ENCODE measurements at regions not wholly inside any gene's neighbourhood (a gene's known extent, or its start where the extent isn't known, plus 50 kb on each side); places are given as distances from the start of the nearest gene placed in this dataset.

DNA sequence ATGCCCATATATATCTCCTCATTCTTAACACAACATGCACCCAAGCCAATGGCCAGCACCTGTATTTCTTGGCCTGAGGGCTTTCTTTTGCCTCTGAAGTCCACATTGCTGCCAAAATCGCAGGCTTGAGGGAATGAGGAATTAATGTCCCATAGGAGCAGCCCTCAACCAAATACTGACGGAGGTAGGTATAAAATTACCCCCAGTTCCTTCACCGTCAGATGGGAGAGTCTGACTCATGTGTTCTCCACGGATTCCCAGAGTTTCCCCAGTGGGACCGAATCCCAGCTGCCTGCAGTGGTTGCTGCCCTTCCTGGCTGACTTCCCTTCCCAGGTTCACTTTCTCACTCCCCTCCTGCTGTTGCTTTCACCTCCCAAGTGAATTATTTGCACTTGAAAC is 602.2 kb upstream of the NOX3 start:
- no peak for TF ChIP-seq GATA3 (IDR thresholded peaks at IDR 0.05; ENCODE audit: low read depth, low read length)
- TF ChIP-seq GATA2 (IDR thresholded peaks at IDR 0.05; ENCODE audit: low read depth, low read length) = no peak

DNA sequence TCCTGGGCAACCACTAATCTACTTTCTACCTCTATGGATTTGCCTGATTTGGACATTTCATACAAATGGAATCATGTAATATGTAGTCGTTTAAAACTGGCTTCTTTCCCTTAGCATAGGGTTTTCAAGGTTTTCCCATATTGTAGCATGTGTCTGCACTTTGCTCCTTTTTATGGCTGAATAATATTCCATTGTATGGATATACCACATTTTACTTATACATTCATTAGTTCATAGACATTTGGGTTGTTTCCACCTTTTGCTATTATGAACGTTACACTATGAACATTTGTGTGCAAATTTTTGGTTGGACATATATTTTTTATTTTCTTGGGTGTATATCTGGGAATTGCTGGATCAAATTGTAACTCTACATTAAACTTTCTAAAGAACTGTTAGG is 600.4 kb upstream of the NOX3 start:
- no peak for TF ChIP-seq GATA3 (IDR thresholded peaks at IDR 0.05; ENCODE audit: low read depth, low read length)
- TF ChIP-seq GATA2 (IDR thresholded peaks at IDR 0.05; ENCODE audit: low read depth, low read length) = no peak

DNA sequence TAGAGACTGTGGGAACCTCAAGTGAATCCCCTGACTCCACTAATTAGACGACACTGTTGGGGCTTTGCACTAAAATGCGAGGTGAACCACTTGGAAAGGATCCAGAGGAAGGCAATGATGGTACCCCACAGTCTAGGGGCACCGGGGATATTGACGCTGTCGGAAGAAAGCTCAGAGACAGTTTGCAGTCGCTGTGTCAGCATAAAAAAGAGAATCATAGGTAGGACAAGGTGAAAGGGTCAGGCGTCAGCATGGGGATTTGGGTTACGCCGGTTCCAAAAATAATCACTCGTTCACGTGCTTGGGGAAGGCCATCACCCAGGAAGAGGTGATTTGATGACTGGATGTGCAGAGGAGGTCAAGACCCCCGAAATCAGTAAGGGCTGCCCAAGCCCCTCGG is 598.0 kb upstream of the NOX3 start:
- TF ChIP-seq GATA3 (IDR thresholded peaks at IDR 0.05; ENCODE audit: low read depth, low read length) = no peak
- no peak for TF ChIP-seq GATA2 (IDR thresholded peaks at IDR 0.05; ENCODE audit: low read depth, low read length)

DNA sequence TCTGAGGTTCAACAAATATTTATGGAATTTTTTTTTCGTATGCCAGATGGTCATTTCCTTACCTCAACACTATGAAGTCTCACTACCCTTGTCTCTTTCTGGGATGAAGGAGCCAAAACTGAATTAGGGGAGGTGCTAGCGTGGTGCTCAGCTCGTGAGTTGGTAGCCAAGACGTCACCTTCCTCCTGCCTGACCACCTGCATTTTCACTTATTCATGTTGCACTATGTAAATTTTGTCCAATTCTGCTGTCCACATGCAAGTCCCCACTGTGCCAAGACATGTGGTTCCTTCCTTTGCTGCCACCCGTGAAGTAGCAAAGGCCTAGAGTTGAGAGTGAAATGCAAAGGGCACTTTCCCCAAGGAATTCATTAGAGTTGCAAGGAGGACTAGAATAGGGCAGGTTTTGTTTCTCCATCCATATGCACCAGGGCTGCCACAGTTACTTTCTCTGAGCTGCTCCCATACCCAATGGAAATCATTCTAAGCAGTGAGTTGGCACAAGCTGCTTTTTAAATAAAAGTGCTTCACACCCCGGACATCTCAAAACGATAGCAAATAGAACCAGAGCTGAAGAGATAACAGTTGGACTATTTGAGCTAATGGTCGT is 591.3 kb upstream of the NOX3 start:
- no peak for TF ChIP-seq GATA3 (IDR thresholded peaks at IDR 0.05; ENCODE audit: low read depth, low read length)
- no peak for TF ChIP-seq GATA2 (IDR thresholded peaks at IDR 0.05; ENCODE audit: low read depth, low read length)

DNA sequence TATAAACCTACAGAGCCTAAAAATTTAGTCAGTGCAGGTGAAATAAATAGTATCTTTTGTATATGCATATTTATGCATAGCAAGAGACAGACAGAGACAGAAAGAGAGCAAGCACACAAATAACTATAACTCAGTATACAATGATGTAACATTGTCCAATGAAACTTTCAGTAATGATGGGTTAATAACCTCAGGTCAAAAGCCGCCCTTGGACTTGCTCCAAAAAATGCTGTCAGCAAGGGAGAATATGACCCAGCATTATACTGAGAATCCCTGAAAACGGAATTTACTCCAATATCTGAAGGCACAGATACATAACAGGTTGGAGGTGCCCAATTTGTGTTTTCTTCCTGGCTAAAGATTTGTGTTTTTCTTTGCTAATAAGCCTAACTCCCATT is 590.6 kb upstream of the NOX3 start:
- TF ChIP-seq GATA3 (IDR thresholded peaks at IDR 0.05; ENCODE audit: low read depth, low read length) (no peak), GATA2 (IDR thresholded peaks at IDR 0.05; ENCODE audit: low read depth, low read length) (no peak)

DNA sequence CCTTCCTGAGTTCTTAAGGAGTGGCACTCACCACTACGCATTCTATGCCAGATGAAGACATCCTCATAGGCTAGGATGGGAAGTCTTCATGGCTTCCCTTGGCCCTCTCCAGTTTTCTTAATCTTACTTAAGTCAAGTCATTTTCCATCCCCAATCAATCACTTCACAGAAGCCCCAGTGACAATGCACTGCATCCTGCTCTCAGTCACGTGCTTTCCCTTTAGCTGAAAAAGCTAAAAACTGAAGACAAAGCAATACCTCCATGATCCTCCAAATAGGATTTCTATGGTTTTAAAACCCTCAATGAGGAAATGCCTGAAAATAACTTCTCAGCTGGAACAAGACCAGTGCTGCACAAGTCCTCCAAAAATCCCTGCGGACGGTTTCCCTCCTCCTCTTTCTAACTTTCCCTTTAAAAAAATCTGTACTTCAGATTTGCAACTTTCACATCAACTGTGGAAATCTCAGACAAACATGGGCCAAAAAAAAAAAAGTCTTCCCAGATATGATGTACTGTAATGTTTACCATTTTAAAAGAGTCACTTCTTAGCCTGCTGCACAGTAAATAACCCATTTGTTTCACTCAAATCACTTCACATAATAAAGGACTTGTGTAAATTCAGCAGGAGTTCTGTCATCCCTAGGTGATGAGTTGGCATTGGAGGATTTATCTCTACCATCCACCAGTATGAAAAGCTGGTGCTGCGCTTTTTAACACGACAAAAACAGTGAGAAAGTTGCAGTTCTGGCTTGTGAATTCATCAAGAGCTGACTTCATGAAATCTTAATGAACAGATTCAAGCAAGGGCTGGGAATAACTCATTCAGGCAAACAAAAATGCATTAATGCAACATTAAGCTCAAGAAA is 590.0 kb upstream of the NOX3 start:
- TF ChIP-seq GATA3 (IDR thresholded peaks at IDR 0.05; ENCODE audit: low read depth, low read length) = no peak

DNA sequence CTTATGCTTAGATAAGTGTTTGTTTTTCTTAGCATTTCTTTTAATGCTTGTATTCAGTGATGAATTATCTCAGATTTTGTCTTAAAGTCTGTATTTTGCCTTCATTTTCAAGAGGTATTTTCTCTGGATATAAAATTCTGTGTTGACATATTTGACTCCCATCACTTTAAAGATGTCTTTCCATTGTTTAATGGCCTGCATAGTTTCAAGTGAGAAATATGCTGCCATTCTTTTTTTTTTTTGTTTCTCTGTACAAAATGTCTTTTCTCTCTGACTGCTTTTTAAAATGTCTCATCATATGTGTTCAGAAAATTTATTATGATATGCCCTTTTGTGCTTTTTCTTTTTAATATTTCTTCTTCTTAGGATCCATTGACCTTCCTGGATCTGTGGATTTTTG is 578.0 kb upstream of the NOX3 start:
- TF ChIP-seq GATA3 (IDR thresholded peaks at IDR 0.05; ENCODE audit: low read depth, low read length) (no peak), GATA2 (IDR thresholded peaks at IDR 0.05; ENCODE audit: low read depth, low read length) (no peak)

DNA sequence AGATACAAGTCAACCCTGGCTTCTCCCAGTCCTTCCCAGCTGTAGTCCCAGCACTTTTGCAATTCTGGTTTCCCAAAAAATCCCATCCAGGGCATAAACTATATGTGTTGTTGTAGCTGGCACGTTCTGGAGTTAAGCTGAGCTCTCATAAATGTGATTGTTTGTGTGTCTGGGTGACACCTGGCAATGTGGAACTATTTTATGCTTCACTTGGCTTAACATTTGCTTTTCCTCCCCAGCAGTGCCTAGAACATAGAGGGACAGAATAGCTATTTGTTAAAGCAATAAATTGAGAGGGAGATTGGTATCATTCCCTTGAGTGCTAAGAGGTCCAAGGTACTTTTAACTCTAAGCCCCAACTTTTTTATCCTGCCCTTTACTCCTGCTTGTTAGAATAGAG is 575.9 kb upstream of the NOX3 start:
- TF ChIP-seq GATA2 (IDR thresholded peaks at IDR 0.05; ENCODE audit: low read depth, low read length) = no peak
- TF ChIP-seq GATA3 (IDR thresholded peaks at IDR 0.05; ENCODE audit: low read depth, low read length) = no peak

DNA sequence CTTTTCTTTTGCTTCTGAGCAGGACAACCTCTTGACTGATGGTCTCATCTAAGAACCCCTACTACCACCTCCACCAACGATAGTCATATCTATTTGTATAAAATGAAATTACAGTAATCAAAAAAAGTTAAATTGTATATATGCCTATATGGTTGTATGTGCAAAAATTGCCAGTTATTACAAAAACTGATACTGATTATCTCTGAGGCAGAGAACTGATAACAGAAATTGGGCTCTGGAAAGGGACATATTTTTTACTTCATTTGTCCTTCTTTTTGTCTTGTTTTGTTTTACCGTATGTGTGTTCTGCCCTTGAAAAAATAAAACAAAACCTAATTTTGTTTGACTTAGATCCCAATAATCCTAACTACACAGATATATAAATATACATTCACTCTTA is 574.4 kb upstream of the NOX3 start:
- peak; percentile 57 for TF ChIP-seq GATA3 (IDR thresholded peaks at IDR 0.05; ENCODE audit: low read depth, low read length)
- TF ChIP-seq GATA2 (IDR thresholded peaks at IDR 0.05; ENCODE audit: low read depth, low read length) = no peak; the same call in 1 of the 2 replicates

DNA sequence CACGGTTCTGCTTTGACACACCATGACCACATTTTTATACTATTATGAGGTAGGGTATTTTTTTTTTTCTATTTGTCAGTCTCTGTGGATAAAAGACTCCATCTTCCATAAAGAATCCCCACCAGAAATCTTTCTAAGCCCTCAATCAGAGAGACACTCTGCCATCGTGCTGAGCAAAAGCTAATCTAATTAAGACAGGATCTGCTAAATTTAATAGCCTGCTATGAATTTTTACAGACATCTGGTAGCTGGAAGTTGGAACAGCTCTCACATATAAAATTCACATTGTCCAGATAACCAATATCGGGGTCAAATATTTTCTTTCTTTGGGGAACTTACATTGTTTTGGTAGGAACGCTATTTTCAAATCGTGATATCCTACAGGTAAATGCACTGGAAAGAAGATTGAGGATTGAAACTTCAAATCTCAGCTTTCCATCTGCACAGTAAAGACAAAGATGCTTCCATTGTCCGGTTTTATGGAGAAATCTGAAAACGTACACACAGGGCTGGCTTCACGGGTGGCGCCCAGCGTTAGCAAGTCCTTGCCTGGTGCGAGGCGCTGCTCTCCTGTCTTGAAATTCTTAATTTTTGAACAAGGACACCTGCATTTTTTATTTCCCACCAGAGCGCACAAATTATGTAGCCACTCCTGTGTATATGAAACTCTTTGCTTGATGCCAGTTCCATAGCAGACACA is 573.8 kb upstream of the NOX3 start:
- TF ChIP-seq GATA3 (IDR thresholded peaks at IDR 0.05; ENCODE audit: low read depth, low read length) (no peak), GATA2 (IDR thresholded peaks at IDR 0.05; ENCODE audit: low read depth, low read length) (peak; percentile 50)

DNA sequence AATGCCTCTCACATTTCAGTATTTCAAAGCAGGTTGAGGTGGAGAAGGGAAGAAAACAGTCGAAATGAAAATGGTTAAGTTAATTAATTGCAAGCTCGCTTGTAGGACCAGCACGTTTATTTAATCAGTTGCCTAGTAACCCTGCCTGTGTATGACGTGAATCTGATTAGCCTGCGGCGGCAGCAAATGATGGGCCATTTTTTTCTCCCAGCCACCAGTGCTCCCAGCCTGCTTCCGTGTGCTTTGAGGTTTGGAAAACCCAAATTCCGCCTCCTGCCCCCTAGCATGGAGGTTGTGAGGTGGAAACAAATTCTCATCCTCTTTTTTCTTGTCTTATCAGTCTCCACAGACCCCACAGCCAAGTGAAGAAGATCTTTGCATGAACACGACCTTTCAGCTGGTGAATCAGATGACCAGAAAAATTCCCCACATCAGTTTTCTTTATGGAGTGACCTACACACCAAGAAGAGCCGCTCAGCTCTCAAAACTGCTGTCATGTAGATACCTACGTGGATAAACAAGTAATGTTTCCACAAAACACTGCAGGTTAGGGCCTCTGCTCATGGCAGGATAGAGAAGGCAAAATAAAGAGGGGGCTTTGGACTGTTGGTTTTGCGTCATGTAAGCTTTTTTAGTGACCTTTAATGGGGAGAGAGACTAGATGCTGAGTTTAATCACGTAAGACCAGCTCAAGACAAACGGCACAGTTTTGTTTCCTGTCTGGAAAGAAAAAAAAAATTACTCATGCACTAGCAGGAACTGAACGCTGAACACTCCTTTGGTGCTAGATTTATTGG is 572.9 kb upstream of the NOX3 start:
- TF ChIP-seq GATA3 (IDR thresholded peaks at IDR 0.05; ENCODE audit: low read depth, low read length) (peak; percentile 76), GATA2 (IDR thresholded peaks at IDR 0.05; ENCODE audit: low read depth, low read length) (peak; percentile 94)

DNA sequence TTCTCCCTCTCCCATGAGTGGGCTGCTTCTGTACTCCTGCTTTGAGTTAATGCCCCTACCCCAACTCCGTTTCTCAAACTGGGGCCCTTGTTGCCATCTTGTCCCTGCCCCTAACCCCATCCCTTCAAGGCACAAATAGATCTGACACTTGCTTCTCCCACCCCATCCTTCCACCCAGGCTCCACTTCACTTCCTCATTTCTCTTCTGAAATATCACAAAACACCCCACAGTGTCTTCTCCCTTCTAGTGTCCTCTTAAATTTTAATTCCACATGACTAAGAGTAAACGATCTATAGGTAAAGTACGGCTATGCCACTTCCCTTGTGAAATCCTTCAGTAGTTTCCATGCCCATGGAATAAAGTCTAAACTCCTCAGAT is 571.6 kb upstream of the NOX3 start:
- TF ChIP-seq GATA3 (IDR thresholded peaks at IDR 0.05; ENCODE audit: low read depth, low read length) (no peak), GATA2 (IDR thresholded peaks at IDR 0.05; ENCODE audit: low read depth, low read length) (no peak)

DNA sequence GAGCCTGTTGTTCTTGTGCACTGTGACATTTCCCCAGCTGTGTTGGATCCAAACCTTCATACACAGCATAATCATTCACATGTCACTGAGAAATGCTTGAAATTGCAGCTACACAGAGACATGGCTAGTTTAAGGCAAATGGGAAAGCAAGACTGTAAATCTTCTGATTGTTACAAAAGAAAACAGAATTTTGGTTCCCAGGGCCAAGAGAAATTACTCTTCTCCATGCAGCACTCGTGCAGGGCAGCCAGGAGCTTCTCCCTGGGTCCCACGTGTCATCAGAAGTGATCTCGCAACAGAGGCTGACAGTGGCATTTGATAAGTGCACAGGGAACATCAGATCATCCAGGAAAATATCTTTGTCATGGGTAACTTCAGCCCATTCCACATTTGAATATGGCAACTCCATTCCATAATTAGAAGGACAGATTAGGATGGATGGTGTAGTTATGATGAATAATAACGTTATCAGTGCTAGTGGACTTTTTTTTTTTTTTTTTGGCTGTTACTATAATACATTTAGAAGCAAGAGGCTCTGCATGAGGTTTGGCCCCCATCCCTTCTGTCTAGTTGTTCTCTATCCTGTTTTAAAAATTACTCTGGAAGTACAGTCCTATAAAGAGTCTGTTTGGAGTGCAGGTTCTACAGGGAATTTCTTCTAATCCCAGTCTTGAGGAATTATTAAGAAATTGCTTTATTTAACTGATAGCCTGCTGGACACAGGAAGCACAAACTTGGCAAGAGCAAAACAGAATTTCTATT is 571.0 kb upstream of the NOX3 start:
- no peak for TF ChIP-seq GATA2 (IDR thresholded peaks at IDR 0.05; ENCODE audit: low read depth, low read length)
- no peak for TF ChIP-seq GATA3 (IDR thresholded peaks at IDR 0.05; ENCODE audit: low read depth, low read length)
